ENCODE measurements at regions not wholly inside any gene's neighbourhood (a gene's known extent, or its start where the extent isn't known, plus 50 kb on each side); places are given as distances from the start of the nearest gene placed in this dataset.

DNA sequence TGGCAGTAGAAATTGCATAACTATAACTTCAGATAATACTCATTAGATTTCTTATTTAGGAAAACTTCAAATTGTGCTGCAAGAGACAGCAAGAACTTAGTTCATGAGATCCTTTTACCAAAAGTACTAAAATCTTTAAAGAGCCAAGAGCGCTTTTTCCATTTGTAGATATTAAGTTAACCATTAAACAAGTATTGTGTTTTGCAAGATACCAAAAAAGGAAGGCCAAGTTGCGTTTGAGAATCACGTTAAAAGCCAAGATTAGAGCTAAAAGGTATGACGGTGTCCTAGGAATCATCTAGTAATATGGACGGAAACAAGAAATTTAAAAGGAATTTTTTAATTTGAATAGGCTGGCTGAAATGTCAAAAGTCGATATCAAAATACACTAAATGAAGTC is 361.3 kb upstream of the LYPLAL1 start:
- TF ChIP-seq EZH2 (IDR thresholded peaks at IDR 0.05) (no peak), POLR2AphosphoS5 (IDR thresholded peaks at IDR 0.05; ENCODE audit: borderline replicate concordance, low read depth, low read length) (no peak)
